ENCODE measurements at regions not wholly inside any gene's neighbourhood (a gene's known extent, or its start where the extent isn't known, plus 50 kb on each side); places are given as distances from the start of the nearest gene placed in this dataset.

DNA sequence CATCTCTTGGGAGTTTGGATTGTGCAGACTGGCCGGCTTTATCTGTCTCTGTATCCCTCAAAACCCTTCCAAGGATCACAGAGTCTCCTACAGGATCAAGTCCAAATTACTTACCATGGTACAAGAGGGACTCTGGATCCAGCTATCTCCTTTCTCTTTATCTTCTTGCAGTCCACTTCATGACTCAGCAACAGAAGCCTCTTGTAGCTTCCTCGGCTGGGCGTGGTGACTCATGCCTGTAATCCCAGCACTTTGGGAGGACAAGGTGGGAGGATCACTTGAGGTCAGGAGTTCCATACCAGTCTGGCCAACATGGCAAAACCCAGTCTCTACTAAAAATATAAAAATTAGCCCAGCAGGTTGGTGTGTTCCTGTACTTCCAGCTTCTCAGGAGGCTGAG lies 189.7 kb downstream of the BCAT1 start:
- DNase-seq (ENCODE audit: low read depth): no peak

DNA sequence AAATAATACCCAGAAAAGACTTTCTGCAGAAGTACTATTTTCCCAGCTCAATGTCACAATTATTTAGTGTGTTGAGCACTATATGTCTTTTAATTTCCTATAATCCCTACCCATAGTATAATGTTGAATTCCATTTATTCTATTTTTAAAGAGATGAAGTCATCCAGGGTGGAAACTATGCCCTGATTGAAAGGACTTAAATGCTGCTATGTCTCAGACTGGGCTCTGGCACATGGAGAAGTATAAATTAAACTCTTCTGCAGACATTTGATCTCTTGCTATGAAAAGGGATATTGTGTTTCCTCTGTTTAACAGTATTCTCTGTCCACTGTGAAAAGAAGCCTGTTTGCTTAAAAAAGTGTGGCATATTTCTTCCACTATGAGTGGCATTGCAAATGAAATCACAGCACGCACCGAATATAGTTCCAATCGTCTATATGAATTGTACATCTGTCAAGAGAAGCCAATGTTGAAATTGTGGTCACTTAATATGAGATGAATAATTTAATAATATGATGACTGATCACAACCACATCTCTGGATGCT lies 192.3 kb downstream of the BCAT1 start:
- DNase-seq (ENCODE audit: low read depth): no peak

DNA sequence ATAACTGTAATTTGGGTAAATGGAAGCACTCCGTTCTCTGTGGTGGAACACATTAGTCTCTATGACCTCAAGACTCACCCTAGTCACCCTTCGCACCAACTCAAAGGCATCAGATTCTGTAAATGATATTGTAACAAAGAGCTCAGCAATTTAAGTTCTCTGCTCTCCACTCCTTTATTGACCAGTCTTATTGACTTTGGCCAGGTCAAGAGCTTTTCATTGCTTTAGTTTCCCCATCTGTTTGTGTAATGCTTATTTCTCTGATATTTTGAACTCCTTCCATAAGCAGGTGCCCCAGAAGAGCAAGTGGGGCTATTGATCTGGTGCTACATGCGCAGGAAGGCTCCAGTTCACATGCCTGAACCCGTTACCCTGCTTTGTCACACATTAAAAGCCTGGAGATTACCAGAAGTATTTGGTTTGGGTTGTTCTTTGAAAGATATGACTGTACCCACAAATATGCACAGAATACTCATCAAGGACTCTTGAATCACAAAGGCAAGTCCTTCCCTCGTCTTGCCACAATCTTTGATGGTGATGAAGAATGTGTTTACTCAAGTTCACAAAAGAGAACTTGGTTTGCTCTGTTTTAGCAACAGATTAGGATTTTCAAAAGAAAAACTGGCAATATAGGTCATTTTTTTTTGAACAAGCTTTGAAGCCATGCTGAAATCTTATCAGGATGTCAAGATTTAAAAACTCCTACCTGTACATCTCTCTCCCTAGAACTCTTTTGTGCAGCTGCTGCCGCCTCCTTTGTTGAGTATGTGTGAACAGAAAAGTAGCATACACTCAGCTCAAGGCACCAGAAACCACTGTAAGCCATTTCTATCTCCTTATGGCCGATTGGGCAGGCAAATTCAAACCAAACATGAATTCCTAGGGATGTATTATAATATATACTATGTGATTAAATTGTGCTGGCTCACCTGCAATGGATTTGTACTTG lies 193.9 kb downstream of the BCAT1 start:
- DNase-seq (ENCODE audit: low read depth): no peak

DNA sequence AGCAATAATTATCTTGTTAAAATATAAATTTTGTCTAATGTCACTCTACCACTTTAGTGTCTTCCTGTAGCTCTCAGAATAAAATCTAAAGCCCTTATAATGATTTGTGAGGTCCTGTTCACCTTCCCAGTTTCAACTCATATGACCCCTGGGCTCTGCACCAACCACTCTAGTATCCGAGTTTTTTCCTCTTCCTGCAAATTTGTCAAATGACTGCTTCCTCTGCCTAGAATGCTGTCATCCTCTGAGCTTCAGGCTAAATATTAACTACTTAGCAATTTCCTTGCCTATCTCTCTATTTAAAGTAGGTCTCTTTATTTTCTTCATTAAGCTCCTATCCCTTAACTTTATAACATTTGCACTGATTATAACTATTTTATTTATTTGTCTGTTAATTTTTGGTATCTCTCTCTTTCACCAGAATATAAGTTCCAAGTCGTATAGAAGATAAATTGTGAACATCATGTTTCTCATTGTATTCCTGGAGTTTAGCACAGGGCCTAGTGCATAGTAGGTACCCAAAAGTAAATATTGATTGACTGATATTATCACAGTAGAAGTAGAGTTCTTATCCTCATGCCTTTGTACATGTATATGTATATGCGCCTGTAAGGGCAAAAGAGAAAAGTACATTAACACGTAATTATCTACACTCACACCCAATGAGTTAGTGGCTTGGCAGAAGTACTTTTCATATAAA lies 196.0 kb downstream of the BCAT1 start:
- no peak for DNase-seq (ENCODE audit: low read depth)

DNA sequence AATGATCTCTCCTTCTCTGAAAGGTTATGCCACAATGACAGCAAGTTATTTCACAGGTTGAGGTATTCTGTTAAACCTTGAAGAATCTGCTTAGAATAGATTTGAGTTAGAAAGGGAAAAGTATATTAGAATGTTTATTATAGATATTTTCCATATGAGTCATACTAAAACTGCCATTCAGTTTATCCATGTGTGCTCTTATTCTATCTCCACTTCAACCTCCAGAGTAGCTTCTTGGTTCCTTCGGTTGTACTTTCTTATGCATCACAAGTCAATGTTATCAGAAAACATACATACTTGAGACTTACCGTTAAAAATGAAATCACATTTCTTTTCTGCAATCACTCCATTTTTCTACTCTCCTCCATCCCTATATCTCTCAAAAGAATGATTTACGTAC lies 197.7 kb downstream of the BCAT1 start:
- no peak for DNase-seq (ENCODE audit: low read depth)

DNA sequence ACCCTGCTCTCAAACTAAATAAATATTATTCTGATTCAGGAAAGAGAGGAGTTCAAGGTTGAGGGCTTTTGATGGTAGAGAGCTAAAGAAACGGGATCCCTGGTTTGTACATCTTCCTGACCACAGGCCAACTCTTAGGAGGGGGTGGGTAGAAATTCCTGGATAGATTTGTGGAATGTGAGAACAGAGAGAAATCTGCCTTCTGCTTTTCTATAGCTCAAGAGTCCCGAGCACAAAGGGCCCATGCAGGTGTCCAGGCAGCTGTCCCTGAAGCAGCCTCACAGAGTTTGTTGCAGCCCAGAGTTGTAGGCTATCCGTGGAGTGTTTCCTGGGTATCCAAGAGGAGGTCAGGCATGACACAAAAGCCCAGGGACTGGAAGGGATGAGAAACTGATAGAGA lies 198.6 kb downstream of the BCAT1 start:
- no peak for DNase-seq (ENCODE audit: low read depth)

DNA sequence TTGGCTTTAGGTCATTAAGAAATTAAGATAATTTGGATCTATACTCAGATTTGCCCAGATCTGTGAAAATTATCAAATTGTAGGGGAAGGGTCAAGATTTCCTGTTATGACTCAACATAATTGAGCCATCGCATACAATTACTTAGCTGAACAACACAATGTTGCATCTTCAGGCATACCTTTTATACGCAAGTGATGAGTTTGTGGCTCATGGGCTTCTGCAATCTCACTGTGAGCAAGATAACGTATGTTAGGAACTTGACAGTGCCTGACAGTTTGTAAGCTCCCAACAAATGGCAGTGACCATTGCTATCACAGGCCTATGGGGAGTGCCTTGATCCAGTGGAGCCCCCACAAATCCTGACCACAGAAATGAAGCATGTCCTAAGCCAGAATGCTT lies 199.7 kb downstream of the BCAT1 start:
- DNase-seq (ENCODE audit: low read depth): no peak

DNA sequence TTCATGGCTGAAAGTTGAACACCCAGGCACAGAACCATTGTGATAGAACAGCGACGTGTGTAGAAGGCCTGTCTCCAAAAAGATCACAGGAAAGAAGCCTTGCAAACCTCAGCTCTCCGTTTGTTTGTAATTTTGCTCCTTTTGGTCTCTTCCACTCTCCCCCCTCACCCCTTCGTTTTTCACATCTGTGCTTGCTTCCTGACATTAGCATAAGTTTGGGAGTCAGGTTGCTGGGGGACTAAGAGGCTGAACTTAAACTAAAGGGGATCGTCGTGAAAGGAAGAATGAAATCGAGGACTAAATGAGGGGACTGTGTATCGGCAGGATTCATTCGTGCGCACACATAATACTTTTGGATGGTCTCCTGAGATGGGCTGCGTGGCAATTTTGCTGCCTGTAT lies 200.6 kb downstream of the BCAT1 start:
- no peak for DNase-seq (ENCODE audit: low read depth)

DNA sequence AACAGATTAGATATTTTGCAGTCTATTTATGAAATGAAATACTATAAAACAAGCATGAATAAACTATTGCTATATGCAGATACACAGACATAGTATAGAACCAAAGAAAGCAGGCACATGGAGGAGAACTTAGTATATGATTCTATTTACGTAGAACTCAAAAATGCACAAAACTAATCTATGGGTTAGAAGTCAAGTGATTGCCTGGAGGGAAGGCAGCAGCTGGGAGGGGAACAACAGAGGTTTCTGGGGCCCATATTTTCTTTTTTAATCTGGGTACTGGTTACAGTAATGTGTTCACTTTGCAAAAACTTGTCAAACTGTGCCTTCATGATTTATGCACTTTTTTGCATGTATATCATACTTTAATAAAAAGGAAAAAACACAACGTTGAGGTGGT lies 202.0 kb downstream of the BCAT1 start:
- DNase-seq (ENCODE audit: low read depth): no peak

DNA sequence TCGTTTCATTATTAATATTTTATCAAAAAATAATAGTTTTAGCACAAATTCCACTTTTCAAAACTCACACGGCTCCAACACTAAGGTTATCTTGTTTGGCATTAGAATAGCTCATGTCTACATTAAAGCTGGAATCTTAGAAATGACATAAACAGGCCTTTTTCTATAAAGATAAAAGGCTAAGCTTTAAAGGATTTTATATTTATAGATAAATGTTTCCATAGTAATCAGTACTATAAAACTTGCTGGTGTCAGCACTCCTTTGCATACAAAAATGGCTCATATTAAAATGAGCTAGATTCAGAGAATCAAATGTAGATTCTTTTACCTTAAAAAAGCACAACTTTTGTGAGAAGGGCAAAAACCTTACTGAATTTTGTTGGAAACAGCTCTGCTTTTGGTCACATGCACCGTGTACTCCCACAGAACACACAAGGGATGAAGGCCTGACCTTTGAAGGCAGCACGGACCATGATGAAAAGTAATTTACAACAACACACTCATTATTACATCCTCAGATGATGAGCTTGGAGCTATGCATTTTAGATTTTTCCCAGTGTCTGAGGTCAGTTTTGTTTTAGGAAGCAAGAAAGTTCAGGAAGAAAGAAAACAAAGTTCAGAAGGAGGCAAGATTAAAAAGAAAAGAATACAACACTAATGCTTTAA lies 202.8 kb downstream of the BCAT1 start:
- DNase-seq (ENCODE audit: low read depth): no peak

DNA sequence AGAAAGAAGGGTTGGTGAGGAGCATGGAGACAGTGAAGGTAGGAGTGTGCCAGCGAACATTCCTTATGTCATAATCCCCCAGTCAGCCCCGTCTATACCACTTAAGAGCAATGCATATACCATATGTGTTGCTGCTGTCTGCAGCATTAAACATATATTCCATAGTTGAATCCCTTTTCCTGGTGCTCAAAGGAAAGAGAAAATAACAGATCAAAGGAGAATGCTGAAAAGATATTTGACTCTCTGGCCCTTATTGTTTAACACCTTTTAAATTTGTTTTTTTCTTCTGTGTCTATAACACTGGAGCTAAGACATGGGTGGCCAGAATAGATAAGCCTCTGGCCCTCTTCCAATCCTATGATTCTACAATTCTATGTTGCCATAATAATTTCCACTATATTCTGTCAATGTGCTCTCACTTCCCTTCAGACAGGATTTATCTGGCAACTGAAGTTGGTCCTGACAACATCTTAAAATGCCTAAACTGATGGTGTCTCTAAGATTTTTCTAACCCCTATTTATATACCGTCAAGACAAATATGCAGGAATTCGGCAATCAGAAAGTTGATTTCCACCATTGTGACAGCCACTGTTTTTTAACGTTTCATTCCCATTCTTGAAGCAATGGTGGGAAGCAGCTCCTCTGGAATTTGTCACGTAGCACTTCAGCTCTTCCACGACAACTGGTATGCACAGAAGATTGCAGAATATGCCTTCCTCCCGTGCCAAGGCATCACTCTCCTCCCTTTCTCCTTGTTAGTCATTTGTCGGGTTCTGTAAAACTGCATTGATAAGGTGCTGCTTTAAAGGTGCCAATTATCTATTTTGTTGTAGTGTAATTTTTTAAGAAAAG lies 204.7 kb downstream of the BCAT1 start:
- no peak for DNase-seq (ENCODE audit: low read depth)

DNA sequence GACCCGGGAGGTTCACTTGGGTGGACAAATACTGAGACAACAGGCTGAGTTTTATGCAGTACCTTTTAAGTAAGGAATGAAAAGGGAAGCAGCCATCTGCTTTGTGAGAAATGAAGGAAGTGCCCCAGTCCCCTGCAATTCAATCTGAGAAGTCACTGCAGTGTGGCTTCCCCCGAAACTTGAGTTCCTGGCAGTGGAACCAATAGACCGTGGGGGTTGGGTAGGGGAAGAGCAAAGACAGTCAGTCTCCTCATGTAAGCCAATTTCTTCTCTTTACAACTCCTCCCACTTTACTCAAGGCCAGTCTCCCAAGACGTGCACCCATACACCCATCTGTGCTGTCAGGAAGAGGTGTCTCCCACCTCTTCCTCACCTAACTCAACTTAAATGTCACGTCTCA lies 206.5 kb downstream of the BCAT1 start:
- no peak for DNase-seq (ENCODE audit: low read depth)

DNA sequence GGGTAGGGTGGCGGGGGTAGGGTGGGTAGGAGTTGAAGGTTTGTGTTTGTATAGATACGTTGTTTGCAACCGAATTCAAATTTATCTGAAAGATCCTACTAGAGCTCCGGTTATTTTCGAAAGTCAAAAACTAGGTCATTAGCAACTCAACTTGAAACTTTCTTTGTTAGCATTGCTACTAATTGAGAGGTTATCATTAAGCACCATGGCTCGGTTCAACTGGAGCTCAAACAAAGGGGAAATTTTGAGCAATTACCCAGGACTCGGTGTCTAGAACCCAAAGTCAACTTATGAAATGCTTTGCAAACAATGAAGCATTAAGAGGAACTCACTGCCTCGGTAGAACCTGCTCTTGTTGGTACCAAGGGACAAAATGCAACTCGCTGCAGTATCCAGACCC lies 207.7 kb downstream of the BCAT1 start:
- no peak for DNase-seq (ENCODE audit: low read depth)

DNA sequence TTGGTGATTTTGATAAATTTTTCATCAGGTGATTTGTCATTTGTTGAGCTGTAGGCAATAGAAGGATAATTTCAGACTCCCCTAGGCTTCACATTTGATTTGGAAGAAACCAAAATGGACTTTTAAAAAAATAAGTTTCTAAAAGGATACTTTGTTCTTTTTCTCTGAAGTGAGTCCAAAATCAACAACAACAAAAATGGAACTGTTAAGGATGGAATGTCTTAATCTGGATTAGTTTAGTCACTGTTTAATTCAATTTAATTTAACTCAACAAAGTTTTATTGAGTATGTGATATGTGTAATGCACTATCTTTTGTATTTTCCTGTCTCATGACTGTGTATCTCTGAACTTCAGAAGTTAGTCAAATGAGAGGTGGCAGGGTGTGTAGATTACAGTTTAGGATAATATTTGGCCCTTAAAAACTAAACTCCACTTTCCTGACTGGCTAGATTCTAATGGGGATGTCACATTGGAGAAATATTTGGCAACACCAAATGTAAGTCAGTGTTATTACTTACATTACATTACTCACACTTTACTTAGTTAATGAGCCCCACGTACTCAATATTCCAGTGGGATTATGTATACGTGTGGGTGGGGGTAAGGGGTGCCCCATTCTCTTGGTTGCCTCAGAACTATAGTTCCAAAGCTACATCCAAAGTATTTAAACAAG lies 209.7 kb downstream of the BCAT1 start:
- DNase-seq (ENCODE audit: low read depth): no peak

DNA sequence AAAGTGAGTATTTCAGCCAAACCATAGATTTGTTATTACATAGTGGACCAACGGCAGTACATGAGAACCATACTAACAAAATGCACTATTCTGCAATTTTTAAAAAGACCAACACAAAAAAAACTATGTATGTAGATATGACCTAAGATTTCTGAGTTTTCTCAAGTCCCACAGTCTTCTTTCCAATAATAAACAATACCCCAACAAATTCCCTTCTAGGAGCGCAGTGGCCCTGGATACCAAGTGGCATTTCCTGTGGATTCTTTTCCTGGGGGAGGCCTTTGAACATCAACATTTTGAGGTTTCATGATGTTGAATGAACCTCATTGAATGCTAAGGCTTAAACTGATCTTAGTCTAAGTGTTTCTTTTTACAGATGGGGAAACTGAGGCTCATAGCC lies 210.5 kb downstream of the BCAT1 start:
- no peak for DNase-seq (ENCODE audit: low read depth)

DNA sequence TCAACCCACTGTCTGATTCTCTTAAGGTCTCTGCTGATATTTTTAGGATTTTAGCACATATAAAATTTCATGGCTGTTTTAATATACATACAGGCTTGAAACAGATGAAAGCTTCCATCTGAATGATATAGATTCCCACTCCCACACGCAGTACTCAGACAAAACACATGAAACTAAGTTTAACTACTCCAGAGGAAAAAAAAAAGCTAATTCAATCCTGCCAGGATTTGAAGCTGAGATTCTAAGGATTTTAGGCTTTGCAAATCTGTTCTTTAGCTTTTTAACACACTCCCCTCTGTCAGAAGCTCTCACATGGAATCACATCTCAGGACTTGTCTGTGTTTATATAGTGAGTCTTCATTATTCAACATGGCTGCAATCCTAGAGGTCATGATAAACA lies 217.3 kb downstream of the BCAT1 start:
- no peak for DNase-seq (ENCODE audit: low read depth)

DNA sequence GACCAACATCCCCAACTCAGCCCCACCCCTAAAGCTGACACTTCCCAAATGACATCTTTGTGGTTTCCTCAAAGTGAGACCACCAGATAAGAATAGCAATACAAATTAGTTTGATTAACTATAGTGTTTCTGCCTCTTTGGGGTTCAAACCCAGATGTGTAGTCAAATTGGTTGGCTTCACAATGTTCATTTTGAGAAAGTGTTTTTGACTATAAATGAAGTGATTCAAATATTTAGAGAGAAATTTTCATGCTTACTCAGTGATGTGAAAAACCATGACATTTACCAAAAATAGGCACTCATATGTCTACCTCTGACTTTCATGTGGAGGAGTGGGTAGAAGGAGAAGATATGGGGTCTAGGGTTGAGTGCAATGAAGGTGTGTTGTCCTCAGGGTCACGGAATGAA lies 218.4 kb downstream of the BCAT1 start:
- DNase-seq (ENCODE audit: low read depth): no peak

DNA sequence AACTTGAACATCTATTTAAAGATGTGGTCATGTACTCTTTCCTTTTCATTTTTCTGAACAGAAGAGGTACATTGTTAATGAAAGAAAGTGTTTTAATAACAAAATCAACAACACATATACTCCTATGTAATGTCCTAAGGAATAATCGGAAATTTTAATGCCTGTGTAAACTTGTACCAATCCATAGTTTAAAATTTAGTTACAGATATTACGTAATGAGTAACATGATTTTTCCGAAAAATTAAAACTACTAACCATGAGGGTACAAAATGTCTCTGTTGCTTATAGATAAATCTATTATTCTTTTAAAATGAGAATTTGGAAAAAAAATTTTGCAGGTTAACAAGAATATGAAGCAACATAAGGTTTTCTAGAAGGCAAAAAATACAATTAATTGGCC lies 220.1 kb downstream of the BCAT1 start:
- no peak for DNase-seq (ENCODE audit: low read depth)

DNA sequence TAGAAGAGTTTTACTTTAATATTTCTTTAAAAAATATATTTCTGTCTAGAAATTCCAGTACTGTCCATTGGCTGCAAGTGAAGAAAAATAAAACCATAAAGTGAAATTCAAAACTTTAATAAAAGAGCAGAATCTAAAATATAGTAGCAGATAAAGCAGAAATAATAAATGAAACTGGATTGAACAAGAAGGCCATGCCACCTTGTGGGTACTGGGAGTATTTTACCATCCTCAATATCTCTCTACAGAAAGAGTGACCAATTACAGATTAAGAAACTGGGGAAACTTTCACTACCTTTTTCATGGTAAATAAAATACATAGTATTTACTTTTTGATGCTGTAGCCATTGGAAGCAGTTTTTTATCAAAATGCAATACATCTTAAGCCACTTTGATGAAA lies 220.5 kb downstream of the BCAT1 start:
- no peak for DNase-seq (ENCODE audit: low read depth)

DNA sequence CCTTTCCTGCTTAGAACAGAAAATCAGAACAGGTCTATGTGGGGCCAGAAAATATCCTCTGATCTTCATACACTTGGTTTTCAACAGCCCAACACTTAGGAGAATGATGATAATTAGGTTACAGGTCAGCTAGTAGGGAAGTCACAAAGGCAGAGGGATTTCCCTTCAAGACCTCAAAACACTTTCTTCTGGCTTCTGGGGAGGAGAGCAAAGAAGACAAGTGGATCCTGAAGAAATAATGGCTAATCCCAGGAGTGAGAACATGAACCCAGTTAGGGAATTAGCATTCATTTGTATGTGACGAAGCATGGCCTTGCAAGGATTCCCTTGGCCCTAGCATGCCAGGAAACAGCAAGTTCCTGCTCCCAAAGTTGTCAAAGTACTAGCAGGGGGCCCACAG lies 223.3 kb downstream of the BCAT1 start:
- DNase-seq (ENCODE audit: low read depth): no peak

DNA sequence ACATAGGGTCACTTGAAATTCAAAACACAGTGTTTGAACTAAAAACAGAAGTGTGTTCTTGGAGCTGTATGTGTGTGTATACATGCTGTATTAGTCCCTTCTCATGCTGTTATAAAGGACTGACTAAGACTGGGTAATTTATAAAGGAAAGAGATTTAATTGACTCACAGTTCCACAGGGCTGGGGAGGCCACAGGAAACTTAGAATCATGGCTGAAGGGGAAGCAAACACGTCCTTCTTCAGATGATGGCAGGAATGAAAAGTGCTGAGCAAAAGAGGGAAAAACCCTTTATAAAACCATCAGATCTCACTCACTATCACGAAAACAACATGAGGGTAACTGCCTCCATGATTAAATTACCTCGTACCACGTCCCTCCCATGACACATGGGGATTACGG lies 224.1 kb downstream of the BCAT1 start:
- no peak for DNase-seq (ENCODE audit: low read depth)

All from activated T-helper 9 cell treated with anti-CD3 and anti-CD28 coated beads, Interleukin-2, amount 50 U/mL, for 16 hours (primary cell).